IPS-NIHi7 (cell line): ENCODE measurements at regions not wholly inside any gene's neighbourhood (a gene's known extent, or its start where the extent isn't known, plus 50 kb on each side); places are given as distances from the start of the nearest gene placed in this dataset.

Experiments
- DNase-seq: peaks from one replicate; pipeline ENCODE4 v3.0.0; 2012; ENCODE audit warnings: mixed read lengths; ENCODE audit errors: extremely low spot score

GRCh38 chr16:49081086-49081485, 200.6 kb downstream of the CBLN1 start:
- DNase-seq = no peak

GRCh38 chr16:49078571-49078970, 203.1 kb downstream of the CBLN1 start:
- no peak for DNase-seq

GRCh38 chr16:49078104-49078503, 203.5 kb downstream of the CBLN1 start:
- no peak for DNase-seq

- DNase-seq = no peak
Measured at GRCh38 chr16:49075709-49076108, 205.9 kb downstream of the CBLN1 start.

GRCh38 chr16:49068224-49068623, 213.4 kb downstream of the CBLN1 start:
- no peak for DNase-seq

GRCh38 chr16:49067776-49068175, 213.9 kb downstream of the CBLN1 start:
- no peak for DNase-seq

- DNase-seq = no peak
Measured at GRCh38 chr16:49061137-49061714, 220.4 kb downstream of the CBLN1 start.

GRCh38 chr16:49060728-49061127, 220.9 kb downstream of the CBLN1 start:
- no peak for DNase-seq

GRCh38 chr16:49058382-49058781, 223.3 kb downstream of the CBLN1 start:
- no peak for DNase-seq

- DNase-seq = no peak
Measured at GRCh38 chr16:49057936-49058335, 223.7 kb downstream of the CBLN1 start.

GRCh38 chr16:49057391-49057790, 224.2 kb downstream of the CBLN1 start:
- DNase-seq = no peak

GRCh38 chr16:49056546-49056945, 225.1 kb downstream of the CBLN1 start:
- no peak for DNase-seq

GRCh38 chr16:49055824-49056545, 225.7 kb downstream of the CBLN1 start:
- peak; percentile 33 for DNase-seq

- DNase-seq = no peak
Measured at GRCh38 chr16:49055291-49055690, 226.3 kb downstream of the CBLN1 start.

- no peak for DNase-seq
Measured at GRCh38 chr16:49054606-49055005, 227.0 kb downstream of the CBLN1 start.

- no peak for DNase-seq
Measured at GRCh38 chr16:49052846-49053245, 228.8 kb downstream of the CBLN1 start.

- DNase-seq = no peak
Measured at GRCh38 chr16:49051576-49051975, 230.1 kb downstream of the CBLN1 start.

GRCh38 chr16:49050607-49051006, 231.0 kb downstream of the CBLN1 start:
- no peak for DNase-seq

GRCh38 chr16:49049644-49050043, 232.0 kb downstream of the CBLN1 start:
- no peak for DNase-seq

- DNase-seq = peak; percentile 31
Measured at GRCh38 chr16:49049191-49049590, 232.4 kb downstream of the CBLN1 start.

GRCh38 chr16:49048557-49048956, 233.1 kb downstream of the CBLN1 start:
- DNase-seq = no peak

GRCh38 chr16:49036126-49036525, 245.5 kb downstream of the CBLN1 start:
- no peak for DNase-seq

- DNase-seq = no peak
Measured at GRCh38 chr16:49027420-49027819, 254.2 kb downstream of the CBLN1 start.
